Natural killer cell (primary cell): ENCODE measurements at regions not wholly inside any gene's neighbourhood (a gene's known extent, or its start where the extent isn't known, plus 50 kb on each side); places are given as distances from the start of the nearest gene placed in this dataset.

ENCODE experiments used
- ATAC-seq, 3 donors: fragments of 150-1000 bp in 2 of 3; fragments of 200-7000 bp in 1 of 3; cut with Tn5 transposase; 1 replicate in 1 of 3; 2 replicates in 2 of 3; pipeline ENCODE4 v1.10.0; 2021; ENCODE audit warnings: mild to moderate bottlenecking in 2 of 3, moderate library complexity in 2 of 3
- DNase-seq, 2 donors: peaks; one replicate each; pipeline versions ENCODE4 v3.0.0 to v3.0.0-alpha.2; 2013 to 2021; ENCODE audit warnings: mixed read lengths in 1 of 2
- H3K27ac ChIP-seq: one replicate; pipeline ENCODE4 v1.5.1; 2013; ENCODE audit warnings: mild to moderate bottlenecking, low read length
- H3K27me3 ChIP-seq: one replicate; pipeline ENCODE4 v1.6.1; 2013; ENCODE audit warnings: low read length; ENCODE audit not compliant: control insufficient read depth, insufficient read depth
- H3K36me3 ChIP-seq: one replicate; pipeline ENCODE4 v1.6.1; 2013; ENCODE audit warnings: low read length; ENCODE audit not compliant: control insufficient read depth, insufficient read depth
- H3K4me1 ChIP-seq: one replicate; pipeline ENCODE4 v1.6.1; 2013; ENCODE audit warnings: low read length; ENCODE audit not compliant: control insufficient read depth, insufficient read depth
- H3K4me3 ChIP-seq: one replicate; pipeline ENCODE4 v1.5.1; 2013; ENCODE audit warnings: low read length
- H3K9me3 ChIP-seq: one replicate; pipeline ENCODE4 v1.6.1; 2013; ENCODE audit warnings: low read length; ENCODE audit not compliant: control insufficient read depth, insufficient read depth
- H3K27ac Mint-ChIP-seq, 2 donors: one replicate each; pipeline ENCODE4 v1.8.0; 2022; ENCODE audit warnings: mild to moderate bottlenecking in 2 of 2, mixed read lengths in 2 of 2, moderate library complexity in 1 of 2
- H3K27me3 Mint-ChIP-seq, 2 donors: one replicate each; pipeline ENCODE4 v1.8.0; 2022; ENCODE audit warnings: low read depth in 2 of 2, mixed read lengths in 2 of 2
- H3K36me3 Mint-ChIP-seq: one replicate; pipeline ENCODE4 v1.8.0; 2022; ENCODE audit warnings: mixed read lengths
- H3K4me1 Mint-ChIP-seq, 2 donors: one replicate each; pipeline ENCODE4 v1.8.0; 2022; ENCODE audit warnings: mixed read lengths in 2 of 2
- H3K4me3 Mint-ChIP-seq: one replicate; pipeline ENCODE4 v1.8.0; 2022; ENCODE audit warnings: mild to moderate bottlenecking, moderate library complexity, mixed read lengths
- H3K9me3 Mint-ChIP-seq, 2 donors: one replicate each; pipeline ENCODE4 v1.8.0; 2022; ENCODE audit warnings: mixed read lengths in 2 of 2
- CTCF ChIP-seq: fragments of 200-600 bp; IDR thresholded peaks from one replicate; pipeline ENCODE4 v1.8.0; 2022; ENCODE audit warnings: antibody characterized with exemption
- WGBS: methylation state at CpG from one replicate; pipeline ENCODE4 v1.1.7; 2013; ENCODE audit warnings: missing lambda C conversion rate; ENCODE audit not compliant: insufficient coverage; 5-methylcytosine and 5-hydroxymethylcytosine counted together
- intact Hi-C: fragments of 100-400 bp; cut with micrococcal nuclease; formaldehyde crosslinking; loops from one replicate; pipeline ENCODE4 v1.14.2; 2022

GRCh38 chr2:157127249-157128012 is 130.1 kb upstream of the GALNT5 start:
- no peaks in the 10 kb centered on the region for H3K4me1 ChIP-seq
- intact Hi-C loops: no loop called here
- no peak overlapping the region for H3K27ac Mint-ChIP-seq
- ATAC-seq (no peak), DNase-seq (no peak)
- H3K27me3 ChIP-seq: no peaks in the 10 kb centered on the region
- H3K36me3 ChIP-seq: no peaks in the 10 kb centered on the region
- H3K4me1 Mint-ChIP-seq: no peaks in the 10 kb centered on the region
- H3K4me3 ChIP-seq: no peak overlapping the region
- H3K27me3 Mint-ChIP-seq: no peaks in the 10 kb centered on the region
- no peak for TF ChIP-seq CTCF
- no peaks in the 10 kb centered on the region for H3K9me3 ChIP-seq
- H3K36me3 Mint-ChIP-seq: no peaks in the 10 kb centered on the region
- H3K9me3 Mint-ChIP-seq: no peaks in the 10 kb centered on the region
- H3K4me3 Mint-ChIP-seq: no peak overlapping the region
- no peak overlapping the region for H3K27ac ChIP-seq

GRCh38 chr2:157143901-157144300 is 113.6 kb upstream of the GALNT5 start:
- WGBS: 90% methylated on average over 4 of the region's 4 CpGs
- H3K27ac ChIP-seq: no peak overlapping the region
- no peaks in the 10 kb centered on the region for H3K36me3 ChIP-seq
- Mint-ChIP-seq H3K9me3 (peaks cover 2 to 8% of the 10 kb centered on the region in 2 donors), H3K36me3 (no peaks in the 10 kb centered on the region), H3K4me1 (no peaks in the 10 kb centered on the region), H3K27ac (no peak overlapping the region), H3K4me3 (no peak overlapping the region), H3K27me3 (peaks cover 0 to 3% of the 10 kb centered on the region in 2 donors)
- no peak for TF ChIP-seq CTCF
- H3K4me1 ChIP-seq: no peaks in the 10 kb centered on the region
- no peak overlapping the region for H3K4me3 ChIP-seq
- intact Hi-C loops: no loop called here
- no peak for ATAC-seq
- H3K9me3 ChIP-seq: no peaks in the 10 kb centered on the region
- H3K27me3 ChIP-seq: no peaks in the 10 kb centered on the region
- no peak for DNase-seq

GRCh38 chr2:157149270-157149669 is 108.2 kb upstream of the GALNT5 start:
- Mint-ChIP-seq H3K9me3 (peaks cover 0 to 2% of the 10 kb centered on the region in 2 donors), H3K36me3 (no peaks in the 10 kb centered on the region), H3K4me1 (no peaks in the 10 kb centered on the region), H3K27me3 (no peaks in the 10 kb centered on the region), H3K27ac (no peak overlapping the region), H3K4me3 (no peak overlapping the region)
- Histone ChIP-seq H3K27me3 (no peaks in the 10 kb centered on the region), H3K4me1 (no peaks in the 10 kb centered on the region), H3K9me3 (no peaks in the 10 kb centered on the region), H3K36me3 (no peaks in the 10 kb centered on the region), H3K27ac (no peak overlapping the region), H3K4me3 (no peak overlapping the region)
- TF ChIP-seq CTCF: no peak
- ATAC-seq (no peak), DNase-seq (no peak)
- no CpG with 5 or more reads among the region's 2 CpGs for WGBS
- intact Hi-C loops: no loop called here

- Mint-ChIP-seq H3K4me3 (no peak overlapping the region), H3K36me3 (no peaks in the 10 kb centered on the region), H3K27ac (no peak overlapping the region), H3K27me3 (no peaks in the 10 kb centered on the region), H3K4me1 (no peaks in the 10 kb centered on the region), H3K9me3 (peaks cover 0 to 2% of the 10 kb centered on the region in 2 donors)
- DNase-seq (no peak), ATAC-seq (no peak)
- no peaks in the 10 kb centered on the region for H3K27me3 ChIP-seq
- H3K27ac ChIP-seq: no peak overlapping the region
- WGBS: 71% methylated on average over 1 of the region's 3 CpGs
- no peak for TF ChIP-seq CTCF
- no peaks in the 10 kb centered on the region for H3K36me3 ChIP-seq
- intact Hi-C loops: no loop called here
- H3K9me3 ChIP-seq: no peaks in the 10 kb centered on the region
- no peaks in the 10 kb centered on the region for H3K4me1 ChIP-seq
- H3K4me3 ChIP-seq: no peak overlapping the region
Observed at GRCh38 chr2:157150747-157151146, 106.8 kb upstream of the GALNT5 start.
